Sigmoid colon (tissue), 6 donors: ENCODE measurements at regions not wholly inside any gene's neighbourhood (a gene's known extent, or its start where the extent isn't known, plus 50 kb on each side); places are given as distances from the start of the nearest gene placed in this dataset.
"Not testable (repeated sequence)": the region's sequence is repeated elsewhere in the genome, so short reads cannot be mapped to it uniquely, and the experiment has no call there.

Source experiments
- DNase-seq: peaks from one replicate; pipeline ENCODE4 v3.0.0-alpha.2; 2019
- H3K27ac ChIP-seq, 4 donors: fragments of 200-600 bp; sonication (generic); one replicate each; pipeline ENCODE4 v1.5.1; 2016 to 2019; ENCODE audit warnings: mild to moderate bottlenecking in 1 of 4
- H3K27me3 ChIP-seq, 3 donors: fragments of 200-600 bp; sonication (generic); one replicate each; pipeline ENCODE4 v1.5.1; 2019; ENCODE audit warnings: mild to moderate bottlenecking in 1 of 3
- H3K36me3 ChIP-seq, 4 donors: fragments of 200-600 bp; sonication (generic); one replicate each; pipeline ENCODE4 v1.5.1; 2016 to 2019
- H3K4me1 ChIP-seq, 4 donors: fragments of 200-600 bp; sonication (generic); one replicate each; pipeline ENCODE4 v1.5.1; 2017 to 2019
- H3K4me3 ChIP-seq, 4 donors: fragments of 200-600 bp; sonication (generic); one replicate each; pipeline ENCODE4 v1.5.1; 2017 to 2019; ENCODE audit warnings: mild to moderate bottlenecking in 2 of 4, moderate library complexity in 1 of 4
- H3K9me3 ChIP-seq, 4 donors: fragments of 200-600 bp in 3 of 4; sonication (generic) in 3 of 4; one replicate each; pipeline versions ENCODE4 v1.5.1 to v1.6.1; 2013 to 2019
- CTCF ChIP-seq, 4 experiments: fragments of 450-650 bp in 3 of 4; fragments of 200-600 bp in 1 of 4; IDR thresholded peaks; one replicate each; pipeline ENCODE4 v1.5.1; 2016 to 2019; ENCODE audit warnings: antibody characterized with exemption in 4 of 4, mild to moderate bottlenecking in 3 of 4, moderate library complexity in 2 of 4
- EP300 ChIP-seq, 4 donors: sonication (generic); formaldehyde crosslinking; IDR thresholded peaks; one replicate each; pipeline ENCODE4 v1.6.1; 2017; ENCODE audit warnings: antibody characterized with exemption in 4 of 4
- POLR2A ChIP-seq, 2 donors: fragments of 450-650 bp; IDR thresholded peaks; one replicate each; pipeline ENCODE4 v1.6.1; 2016; ENCODE audit warnings: antibody characterized with exemption in 2 of 2, mild to moderate bottlenecking in 2 of 2, moderate library complexity in 2 of 2
- POLR2AphosphoS5 ChIP-seq, 4 donors: sonication (generic); formaldehyde crosslinking; IDR thresholded peaks; one replicate each; pipeline ENCODE4 v1.6.1; 2017; ENCODE audit warnings: antibody characterized with exemption in 4 of 4
- WGBS, 2 donors: extraction: QIAGEN DNeasy Blood & Tissue Kit; methylation state at CpG; one replicate each; pipeline ENCODE4 v1.1.7; 2013; 5-methylcytosine and 5-hydroxymethylcytosine counted together
- intact Hi-C: fragments of 100-400 bp; cut with DNase I; formaldehyde crosslinking; loops from one replicate; pipeline ENCODE4 v1.15.1; 2023
- donor health status: healthy with polysubstance abuse.
- donor health status: healthy.

- H3K36me3 ChIP-seq, result no peaks in the 10 kb centered on the region
- no peak for TF ChIP-seq CTCF (IDR thresholded peaks at IDR 0.05)
- TF ChIP-seq POLR2A (IDR thresholded peaks at IDR 0.05), result no peak
- no peak for TF ChIP-seq EP300 (IDR thresholded peaks at IDR 0.05)
- no peak for TF ChIP-seq POLR2AphosphoS5 (IDR thresholded peaks at IDR 0.05)
- H3K4me3 ChIP-seq, result no peak overlapping the region
- peaks cover 0 to 2% (median 0%) of the 10 kb centered on the region in 4 donors for H3K9me3 ChIP-seq
- intact Hi-C loops, result no loop called here
- H3K27me3 ChIP-seq, result no peaks in the 10 kb centered on the region
- H3K27ac ChIP-seq, result no peak overlapping the region
- WGBS, 2 donors, result 18 to 51% methylated on average over 1 of the region's 1 CpG
- no peaks in the 10 kb centered on the region for H3K4me1 ChIP-seq
- DNase-seq, result no peak
These were observed 933.7 kb upstream of the LRATD1 start for GRCh38 chr2:13698847-13699246.

DNA sequence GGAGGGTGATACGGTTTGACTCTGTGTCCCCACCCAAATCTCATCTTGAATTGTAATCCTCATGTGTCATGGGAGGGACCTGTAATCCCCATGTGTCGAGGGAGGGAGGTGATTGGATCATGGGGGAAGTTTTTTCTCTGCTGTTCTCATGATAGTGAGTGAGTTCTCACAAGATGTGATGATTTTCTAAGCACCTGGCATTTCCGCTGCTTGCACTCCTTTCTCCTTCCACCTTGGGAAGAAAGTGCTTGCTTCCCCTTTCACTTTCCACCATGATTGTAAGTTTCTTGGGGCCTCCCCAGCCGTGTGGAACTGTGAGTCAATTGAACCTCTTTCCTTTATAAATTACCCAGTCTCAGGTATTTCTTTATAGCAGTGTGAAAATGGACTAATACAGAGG, 932.6 kb upstream of the LRATD1 start:
- DNase-seq, H3K27me3 ChIP-seq, H3K9me3 ChIP-seq, H3K36me3 ChIP-seq, H3K4me3 ChIP-seq, H3K4me1 ChIP-seq, H3K27ac ChIP-seq, intact Hi-C loops: not testable (repeated sequence)
- 51 to 71% methylated on average over 4 of the region's 4 CpGs for WGBS, 2 donors

DNA sequence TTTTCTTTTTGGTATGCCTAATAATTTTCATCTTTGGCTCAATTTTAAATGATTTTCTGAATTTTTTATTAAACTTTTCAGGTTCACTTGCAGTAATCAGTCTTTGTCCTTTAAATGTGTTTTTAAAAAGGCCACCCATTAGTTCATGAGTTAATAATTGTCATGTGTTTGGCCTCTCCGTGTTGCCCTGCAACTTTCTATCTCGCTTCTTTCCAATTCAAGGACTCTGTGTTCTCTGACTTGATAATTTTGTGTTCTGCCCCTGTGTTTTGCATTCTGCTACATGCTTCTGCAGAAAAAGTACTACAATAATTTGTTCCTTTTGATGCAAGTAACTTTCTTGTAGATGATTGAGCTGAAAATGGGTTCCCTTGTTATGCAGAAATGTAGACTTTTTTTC, 921.4 kb upstream of the LRATD1 start:
- no peak overlapping the region for H3K4me3 ChIP-seq
- WGBS, 2 donors, result 65 to 81% methylated on average over 2 of the region's 2 CpGs
- no peaks in the 10 kb centered on the region for H3K36me3 ChIP-seq
- DNase-seq, result no peak
- TF ChIP-seq POLR2A (IDR thresholded peaks at IDR 0.05) (no peak), POLR2AphosphoS5 (IDR thresholded peaks at IDR 0.05) (no peak), EP300 (IDR thresholded peaks at IDR 0.05) (no peak), CTCF (IDR thresholded peaks at IDR 0.05) (no peak)
- H3K27ac ChIP-seq, result no peak overlapping the region
- H3K4me1 ChIP-seq, result no peaks in the 10 kb centered on the region
- H3K27me3 ChIP-seq, result no peaks in the 10 kb centered on the region
- intact Hi-C loops, result no loop called here
- H3K9me3 ChIP-seq, result no peaks in the 10 kb centered on the region

- Histone ChIP-seq H3K36me3 (no peaks in the 10 kb centered on the region), H3K4me3 (no peak overlapping the region), H3K4me1 (no peaks in the 10 kb centered on the region), H3K9me3 (no peaks in the 10 kb centered on the region), H3K27me3 (no peaks in the 10 kb centered on the region), H3K27ac (no peak overlapping the region)
- intact Hi-C loops, result no loop called here
- WGBS, 2 donors, result 93 to 96% methylated on average over 3 of the region's 3 CpGs
- no peak for TF ChIP-seq POLR2A (IDR thresholded peaks at IDR 0.05)
- no peak for TF ChIP-seq CTCF (IDR thresholded peaks at IDR 0.05)
- TF ChIP-seq EP300 (IDR thresholded peaks at IDR 0.05), result no peak
- TF ChIP-seq POLR2AphosphoS5 (IDR thresholded peaks at IDR 0.05), result no peak
- no peak for DNase-seq
These were observed 918.1 kb upstream of the LRATD1 start for GRCh38 chr2:13714466-13714865.

DNA sequence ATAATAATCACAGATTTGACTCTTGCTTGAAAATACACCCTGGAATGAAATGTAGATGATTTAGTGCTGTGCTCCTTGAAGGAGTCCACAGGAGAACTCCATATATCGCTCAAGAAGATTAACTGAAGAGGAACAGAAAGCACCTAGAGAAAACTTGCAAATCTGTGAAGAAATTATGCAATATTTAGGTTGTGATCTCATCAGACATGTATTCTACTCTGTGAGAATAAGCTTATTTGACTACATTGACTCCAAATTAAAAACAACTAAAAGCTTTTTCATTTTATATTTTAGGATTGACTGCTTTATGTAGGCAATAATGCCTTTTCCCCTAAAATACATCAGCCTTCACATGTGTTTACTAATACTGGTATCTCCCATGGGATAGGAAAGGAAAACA, 906.6 kb upstream of the LRATD1 start:
- TF ChIP-seq CTCF (IDR thresholded peaks at IDR 0.05) (no peak), EP300 (IDR thresholded peaks at IDR 0.05) (no peak), POLR2A (IDR thresholded peaks at IDR 0.05) (no peak), POLR2AphosphoS5 (IDR thresholded peaks at IDR 0.05) (no peak)
- 70 to 80% methylated on average over 1 of the region's 1 CpG for WGBS, 2 donors

More for the DNA sequence above, 906.6 kb upstream of the LRATD1 start:
- no peaks in the 10 kb centered on the region for H3K4me1 ChIP-seq
- no peak overlapping the region for H3K4me3 ChIP-seq
- H3K36me3 ChIP-seq, result no peaks in the 10 kb centered on the region
- H3K27me3 ChIP-seq, result no peaks in the 10 kb centered on the region
- DNase-seq, result no peak
- H3K27ac ChIP-seq, result no peak overlapping the region
- no peaks in the 10 kb centered on the region for H3K9me3 ChIP-seq
- intact Hi-C loops, result no loop called here
